GM08714 (cell line): ENCODE measurements at regions not wholly inside any gene's neighbourhood (a gene's known extent, or its start where the extent isn't known, plus 50 kb on each side); places are given as distances from the start of the nearest gene placed in this dataset.
"Not testable (repeated sequence)": the region's sequence is repeated elsewhere in the genome, so short reads cannot be mapped to it uniquely, and the experiment has no call there.

Source experiments
- H3K4me3 ChIP-seq: fragments of 200-500 bp; sonication (Bioruptor generic); 2 replicates; pipeline ENCODE4 v1.5.1; 2014; ENCODE audit warnings: mild to moderate bottlenecking, low read length, inconsistent platforms
- ZNF274 ChIP-seq: IDR thresholded peaks from 2 replicates; pipeline ENCODE4 v1.6.1; 2012; ENCODE audit warnings: mild to moderate bottlenecking, low read depth, low read length

DNA sequence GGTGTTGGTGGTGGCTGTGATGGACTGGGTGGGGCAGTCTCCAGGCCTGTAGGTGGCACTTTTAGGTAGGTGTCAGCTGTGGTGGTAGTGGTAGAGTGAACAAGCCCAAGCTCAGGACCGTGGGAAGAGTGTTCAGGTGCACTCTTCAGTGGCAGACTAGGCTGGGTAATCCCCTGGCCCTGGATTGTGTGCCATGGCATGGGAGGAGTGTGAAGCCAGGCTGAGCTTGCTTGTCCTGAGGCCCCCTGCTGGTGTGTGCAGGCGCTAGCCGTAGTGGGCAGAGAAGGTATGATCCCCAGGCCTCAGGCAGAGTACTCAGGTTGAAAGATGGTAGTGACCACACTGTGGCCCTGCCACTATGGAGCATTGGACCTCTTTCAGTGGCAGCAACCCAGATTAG is 850.3 kb downstream of the DSC3 start:
- TF ChIP-seq ZNF274: no peak
- no peak overlapping the region for H3K4me3 ChIP-seq

DNA sequence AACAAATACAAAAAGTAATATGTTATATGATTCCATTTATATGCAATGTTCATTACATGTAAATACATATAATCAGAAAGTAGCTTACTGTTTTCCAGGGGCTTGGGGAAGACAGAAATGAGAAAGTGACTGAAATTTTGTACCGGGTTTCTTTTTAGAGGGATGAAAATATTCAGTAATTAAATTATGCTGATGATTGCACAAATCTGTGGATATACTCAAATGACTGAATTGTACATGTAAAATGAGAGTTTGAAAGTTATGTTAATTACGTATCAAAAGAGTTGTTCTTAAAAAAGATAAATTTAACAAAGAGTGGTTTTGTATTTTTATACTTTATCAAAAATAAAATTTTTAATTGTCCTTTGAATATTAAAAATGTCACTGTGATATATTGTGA is 856.3 kb downstream of the DSC3 start:
- no peak overlapping the region for H3K4me3 ChIP-seq
- no peak for TF ChIP-seq ZNF274

DNA sequence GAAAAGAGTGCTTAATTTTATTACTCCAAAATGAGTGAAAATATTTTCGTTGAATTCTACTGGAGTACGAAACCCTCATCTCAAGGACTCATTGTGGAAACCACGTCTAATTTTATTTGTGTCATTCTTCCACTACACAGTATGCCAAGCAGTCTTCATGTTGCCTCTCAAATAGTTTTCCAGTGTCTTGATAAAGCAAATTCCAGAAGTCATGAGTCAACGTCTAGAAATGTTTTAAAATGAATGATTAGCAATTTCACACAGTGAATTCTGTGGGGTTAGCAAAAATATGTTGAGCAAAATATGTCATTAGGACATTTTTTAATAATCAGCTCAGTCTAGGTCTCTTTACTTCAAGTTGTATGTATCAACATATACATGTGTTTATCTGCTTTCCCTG is 865.5 kb downstream of the DSC3 start:
- TF ChIP-seq ZNF274: no peak
- H3K4me3 ChIP-seq: no peak overlapping the region

DNA sequence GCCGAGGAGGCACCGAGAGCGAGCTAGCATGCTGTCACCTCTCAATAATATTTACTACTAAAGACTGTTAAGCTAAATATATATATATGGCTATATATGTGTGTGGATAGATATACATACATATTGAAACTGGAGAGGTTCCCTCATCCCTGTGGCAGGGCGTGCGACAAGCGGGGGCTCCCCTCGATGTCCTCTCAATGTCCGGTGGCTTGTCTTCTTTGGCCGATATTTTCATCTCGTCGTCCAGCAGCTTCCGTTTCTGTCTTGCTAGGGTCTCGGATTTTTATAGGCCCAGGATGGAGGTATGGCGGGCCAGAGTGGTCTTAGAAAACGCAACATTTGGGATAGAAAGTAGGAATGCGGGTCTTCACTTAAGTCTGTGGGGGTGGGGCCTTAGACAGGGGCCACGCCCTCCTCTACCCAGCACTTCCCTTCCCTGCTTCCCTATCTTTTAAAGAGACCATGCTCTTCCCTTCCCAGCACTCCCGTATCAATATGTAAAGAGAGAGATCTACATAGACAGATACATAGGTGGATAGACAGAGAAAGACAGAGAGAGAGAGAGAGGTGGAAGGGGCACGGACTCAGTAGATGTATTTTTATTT is 866.8 kb downstream of the DSC3 start:
- no peak overlapping the region for H3K4me3 ChIP-seq
- TF ChIP-seq ZNF274: no peak

DNA sequence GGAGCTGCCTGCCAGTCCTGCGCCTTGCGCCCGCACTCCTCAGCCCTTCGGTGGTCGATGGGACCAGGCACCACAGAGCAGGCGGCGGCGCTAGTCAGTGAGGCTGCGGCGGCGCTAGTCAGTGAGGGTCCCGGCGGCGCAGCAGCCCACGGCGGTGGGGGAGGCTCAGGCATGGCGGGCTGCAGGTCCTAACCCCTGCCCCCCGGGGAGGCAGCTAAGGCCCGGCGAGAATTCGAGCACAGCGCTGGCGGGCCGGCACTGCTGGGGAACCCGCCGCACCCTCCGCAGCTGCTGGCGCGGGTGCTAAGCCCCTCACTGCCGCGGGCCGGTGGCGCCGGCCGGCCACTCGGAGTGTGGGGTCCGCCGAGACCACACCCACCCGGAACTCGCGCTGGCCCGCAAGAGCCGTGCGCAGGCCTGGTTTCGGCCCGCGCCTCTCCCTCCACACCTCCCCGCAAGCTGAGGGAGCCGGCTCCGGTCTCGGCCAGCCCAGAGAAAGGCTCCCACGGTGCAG is 867.4 kb downstream of the DSC3 start:
- no peak overlapping the region for H3K4me3 ChIP-seq
- no peak for TF ChIP-seq ZNF274

DNA sequence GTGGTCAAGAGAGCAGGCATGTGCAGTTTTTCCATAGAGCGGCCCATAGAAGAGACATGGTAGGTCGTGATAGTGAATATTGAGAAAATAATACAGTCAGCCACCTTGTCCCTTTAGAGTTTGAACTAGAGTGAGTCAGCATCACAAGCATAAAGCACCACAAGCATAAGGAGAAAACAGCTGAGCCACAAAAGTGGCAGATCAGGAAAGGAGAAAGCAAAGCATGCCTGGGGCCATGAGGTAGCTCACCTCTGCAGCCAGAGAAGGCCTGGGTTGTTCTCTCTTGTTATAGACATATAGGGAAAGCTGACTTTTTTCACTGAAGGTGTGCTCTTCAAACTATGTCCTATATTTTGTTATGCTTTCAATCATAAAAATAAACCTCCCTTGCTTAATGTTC is 879.0 kb downstream of the DSC3 start:
- TF ChIP-seq ZNF274: no peak
- no peak overlapping the region for H3K4me3 ChIP-seq

DNA sequence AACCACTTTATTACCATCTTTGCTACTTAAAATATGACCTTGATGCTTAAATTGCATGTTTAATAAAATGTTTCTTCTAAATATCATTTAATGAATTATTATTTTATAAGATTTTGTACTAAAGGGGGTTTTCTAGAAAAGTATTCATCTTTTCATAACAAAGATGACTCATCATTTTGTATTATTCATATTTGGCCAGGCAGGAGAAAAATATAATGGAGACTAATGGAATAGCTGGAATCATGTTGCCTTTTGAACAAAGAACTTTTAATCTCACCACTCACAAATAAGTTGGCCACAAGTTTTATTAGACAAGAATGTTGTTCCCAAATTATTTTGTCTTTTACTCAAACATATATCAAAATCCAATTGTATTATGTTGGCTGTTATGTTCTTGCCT is 882.4 kb downstream of the DSC3 start:
- no peak for TF ChIP-seq ZNF274

DNA sequence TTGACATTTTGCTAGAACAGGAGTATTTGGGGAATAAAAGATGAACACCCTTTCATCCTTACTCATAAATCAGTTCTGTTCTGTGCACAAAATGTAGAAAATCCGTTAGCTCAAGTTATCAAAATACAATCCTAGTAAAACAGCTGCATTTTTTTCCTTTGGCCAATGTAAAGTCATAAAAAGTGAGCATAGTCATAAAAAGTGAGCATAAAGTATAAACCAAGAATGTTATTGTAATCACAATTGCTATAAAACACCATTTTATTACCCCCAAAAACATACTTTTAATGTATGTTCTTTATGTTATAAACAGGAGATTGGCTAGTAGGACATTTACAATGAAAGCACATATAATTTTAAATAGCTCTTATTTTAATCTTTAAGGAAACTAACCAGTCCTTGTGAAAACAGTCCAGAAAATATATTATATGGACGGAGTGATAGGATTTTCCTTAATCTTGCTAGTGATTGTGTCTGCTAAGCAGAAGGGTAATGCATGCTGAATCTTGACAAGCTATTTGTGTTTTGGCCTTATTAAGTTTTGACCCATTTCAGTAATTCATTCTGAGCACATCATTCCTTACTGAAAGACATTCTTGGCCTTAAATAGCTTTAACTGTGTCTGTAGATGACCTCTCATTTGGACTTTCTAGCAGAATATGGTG is 891.8 kb downstream of the DSC3 start:
- H3K4me3 ChIP-seq: no peak overlapping the region
- TF ChIP-seq ZNF274: no peak

More for the DNA sequence above, 882.4 kb downstream of the DSC3 start:
- H3K4me3 ChIP-seq: no peak overlapping the region

DNA sequence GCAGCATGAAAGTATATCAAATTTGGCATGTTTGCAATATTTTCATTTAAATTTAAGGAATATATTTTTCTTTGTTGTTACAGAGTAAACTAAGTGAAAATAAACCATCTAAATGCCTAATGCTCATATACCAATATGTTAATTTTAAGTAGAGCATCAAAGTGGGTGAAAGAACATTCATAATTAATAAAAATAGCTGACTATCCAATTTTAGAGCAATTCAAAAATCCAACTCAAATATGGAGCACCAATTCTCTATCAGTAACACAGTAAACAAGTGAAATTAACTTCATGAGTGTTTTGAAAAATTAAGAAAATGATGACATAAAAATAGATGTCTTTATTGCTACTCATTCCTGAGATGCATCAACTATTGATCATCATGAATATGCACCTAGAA is 893.0 kb downstream of the DSC3 start:
- no peak for TF ChIP-seq ZNF274
- H3K4me3 ChIP-seq: no peak overlapping the region

DNA sequence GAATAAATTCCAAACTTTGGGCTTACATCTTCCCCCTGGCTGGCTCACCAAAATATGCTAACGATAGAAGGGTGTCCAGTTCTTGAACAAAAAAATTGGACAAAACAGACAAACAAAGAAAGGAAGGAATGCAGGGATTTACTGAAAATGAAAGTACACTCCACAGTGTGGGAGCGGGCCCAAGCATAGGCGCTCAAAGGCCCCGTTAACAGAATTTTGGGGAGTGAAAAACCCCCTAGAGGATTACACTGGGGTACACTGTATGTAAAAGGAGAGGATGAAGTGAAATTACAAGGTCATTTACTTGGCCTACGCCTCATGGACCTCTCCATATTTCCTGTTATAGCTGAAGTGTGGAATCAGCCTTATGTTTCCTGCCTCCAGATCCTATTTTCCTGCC is 899.7 kb downstream of the DSC3 start:
- no peak overlapping the region for H3K4me3 ChIP-seq
- TF ChIP-seq ZNF274: no peak

DNA sequence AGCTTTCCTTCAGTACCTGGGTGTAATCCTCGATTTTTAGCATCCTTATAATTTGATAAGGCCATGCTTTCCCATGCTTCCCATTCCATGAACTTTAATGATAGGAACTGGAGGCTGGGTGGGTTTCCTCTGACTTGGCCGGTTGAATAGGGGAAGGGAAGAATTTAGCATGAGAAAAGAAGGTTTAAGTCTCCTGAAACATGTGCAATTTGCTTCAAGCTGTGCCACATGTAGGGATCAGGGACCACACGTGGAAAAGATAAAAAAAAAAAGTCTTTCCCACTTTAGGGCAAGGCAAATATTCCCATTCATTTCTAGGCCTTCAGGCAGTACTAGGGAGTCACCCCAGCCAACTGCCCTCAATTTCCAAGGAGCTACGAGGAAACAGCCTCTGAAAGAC is 900.3 kb downstream of the DSC3 start:
- H3K4me3 ChIP-seq: no peak overlapping the region
- no peak for TF ChIP-seq ZNF274

DNA sequence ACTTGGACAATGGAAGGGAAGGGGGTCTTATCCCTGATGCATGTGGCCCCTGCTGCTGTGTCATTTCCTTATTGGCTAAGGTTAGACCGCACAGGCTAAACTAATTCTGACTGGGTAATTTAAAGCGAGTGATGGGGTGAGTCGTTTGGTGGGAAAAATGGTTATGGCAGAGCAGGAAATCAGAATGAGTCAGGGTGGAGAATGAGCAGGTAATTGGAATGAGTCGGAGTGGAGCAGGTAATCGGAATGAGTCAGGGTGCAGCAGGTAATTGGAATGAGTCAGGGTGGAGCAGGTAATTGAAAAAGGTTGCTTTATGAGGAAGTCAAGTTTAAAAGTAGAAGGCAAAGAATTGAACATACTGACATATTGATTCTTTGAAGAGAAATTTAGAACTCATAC is 901.0 kb downstream of the DSC3 start:
- not testable (repeated sequence) for H3K4me3 ChIP-seq

DNA sequence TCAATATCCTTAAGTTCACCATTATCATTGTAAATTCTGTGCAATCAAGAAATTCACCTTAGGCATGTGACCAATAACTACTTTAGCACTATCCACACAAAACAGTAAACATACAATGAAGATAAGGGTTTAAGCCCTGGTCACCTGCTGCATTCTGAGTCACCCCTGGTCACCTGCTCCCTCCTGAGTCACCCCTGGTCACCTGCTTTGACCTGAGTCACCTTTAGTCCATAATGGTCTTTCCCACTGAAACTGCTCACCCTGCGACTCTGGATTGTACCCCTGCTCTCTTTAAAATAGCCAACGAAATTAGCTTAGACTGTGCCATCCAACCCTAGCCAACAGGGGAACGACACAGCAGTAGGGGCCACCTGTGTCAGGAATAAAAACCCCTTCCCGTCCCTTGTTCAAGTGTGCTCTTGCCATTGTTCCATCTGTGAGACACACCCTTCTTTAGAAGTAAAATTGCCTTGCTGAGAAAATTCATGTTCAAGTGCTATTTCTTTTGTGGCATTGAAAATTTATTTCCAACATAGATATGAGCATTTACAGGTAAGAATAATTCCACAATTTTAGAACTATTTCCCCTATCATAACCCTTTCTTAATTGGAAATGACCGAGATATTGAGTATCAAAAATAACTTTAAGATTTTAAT is 902.8 kb downstream of the DSC3 start:
- TF ChIP-seq ZNF274: no peak
- no peak overlapping the region for H3K4me3 ChIP-seq

DNA sequence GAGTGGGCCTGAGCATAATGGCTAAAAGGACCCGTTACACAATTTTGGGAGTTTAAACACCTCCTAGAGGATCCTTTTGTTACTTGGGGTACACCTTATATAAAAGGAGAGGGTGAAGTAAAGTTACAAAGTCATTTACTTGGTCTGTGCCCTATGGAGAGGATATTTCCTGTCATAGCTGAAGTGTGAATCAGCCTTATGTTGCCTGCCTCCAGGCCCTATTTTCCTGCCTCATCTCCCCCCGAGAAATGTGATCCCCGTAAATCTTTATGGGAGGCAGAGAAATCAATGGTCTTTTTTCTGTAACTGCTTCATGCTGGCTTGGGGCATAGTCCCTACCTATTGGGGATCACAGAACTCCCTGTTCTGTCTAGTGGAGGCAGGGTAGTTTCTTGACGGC is 906.6 kb downstream of the DSC3 start:
- no peak overlapping the region for H3K4me3 ChIP-seq

DNA sequence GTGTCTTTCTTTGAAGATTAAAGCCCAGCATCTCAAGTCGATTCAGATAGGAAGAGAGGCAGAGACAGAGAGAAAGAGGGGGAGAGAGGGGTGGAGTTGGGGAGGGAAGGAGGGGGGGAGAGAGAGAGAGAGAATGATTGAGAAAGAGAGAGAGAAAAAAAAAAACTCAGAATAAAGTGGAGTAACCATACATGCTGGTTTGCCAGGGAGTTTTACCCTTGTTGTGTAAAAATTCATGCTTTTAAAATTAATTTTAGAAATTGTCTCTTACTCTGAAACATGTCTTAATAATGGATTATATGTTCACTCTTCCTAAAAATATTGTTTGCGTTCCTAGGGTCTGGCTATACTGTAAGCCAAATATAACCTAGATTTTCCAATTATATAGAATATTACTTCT is 908.5 kb downstream of the DSC3 start:
- no peak for TF ChIP-seq ZNF274
- H3K4me3 ChIP-seq: no peak overlapping the region

More for the DNA sequence above, 906.6 kb downstream of the DSC3 start:
- no peak for TF ChIP-seq ZNF274
